HG03432 (cell line): ENCODE measurements at regions not wholly inside any gene's neighbourhood (a gene's known extent, or its start where the extent isn't known, plus 50 kb on each side); places are given as distances from the start of the nearest gene placed in this dataset.

ENCODE experiments used
- ATAC-seq: cut with Tn5 transposase; IDR thresholded peaks from one replicate; pipeline ENCODE4 v1.9.1; 2021; ENCODE audit warnings: mild to moderate bottlenecking, moderate library complexity; ENCODE audit not compliant: unreplicated experiment

- ATAC-seq, result no peak
Measured at GRCh38 chr10:131519723-131520605, 208.4 kb upstream of the TCERG1L start.

- ATAC-seq, result no peak
Measured at GRCh38 chr10:131531265-131532190, 220.0 kb upstream of the TCERG1L start.

GRCh38 chr10:131532291-131532690 lies 220.8 kb upstream of the TCERG1L start:
- ATAC-seq, result no peak

GRCh38 chr10:131532745-131533341 lies 221.3 kb upstream of the TCERG1L start:
- ATAC-seq, result no peak

- no peak for ATAC-seq
Measured at GRCh38 chr10:131533846-131534526, 222.5 kb upstream of the TCERG1L start.

- no peak for ATAC-seq
Measured at GRCh38 chr10:131534836-131535235, 223.3 kb upstream of the TCERG1L start.

- no peak for ATAC-seq
Measured at GRCh38 chr10:131536676-131537075, 225.2 kb upstream of the TCERG1L start.

- no peak for ATAC-seq
Measured at GRCh38 chr10:131537281-131537680, 225.8 kb upstream of the TCERG1L start.

- no peak for ATAC-seq
Measured at GRCh38 chr10:131544495-131544894, 233.0 kb upstream of the TCERG1L start.

- ATAC-seq, result no peak
Measured at GRCh38 chr10:131546086-131546810, 234.7 kb upstream of the TCERG1L start.

GRCh38 chr10:131547129-131547799 lies 235.7 kb upstream of the TCERG1L start:
- no peak for ATAC-seq

GRCh38 chr10:131548176-131548575 lies 236.7 kb upstream of the TCERG1L start:
- no peak for ATAC-seq

- ATAC-seq, result no peak
Measured at GRCh38 chr10:131549116-131549515, 237.6 kb upstream of the TCERG1L start.

- no peak for ATAC-seq
Measured at GRCh38 chr10:131553121-131553520, 241.6 kb upstream of the TCERG1L start.

GRCh38 chr10:131553581-131553980 lies 242.1 kb upstream of the TCERG1L start:
- no peak for ATAC-seq

GRCh38 chr10:131554821-131555220 lies 243.3 kb upstream of the TCERG1L start:
- no peak for ATAC-seq

- no peak for ATAC-seq
Measured at GRCh38 chr10:131555406-131555805, 243.9 kb upstream of the TCERG1L start.

- no peak for ATAC-seq
Measured at GRCh38 chr10:131556061-131556896, 244.8 kb upstream of the TCERG1L start.
